Panc1 (cell line): ENCODE measurements at regions not wholly inside any gene's neighbourhood (a gene's known extent, or its start where the extent isn't known, plus 50 kb on each side); places are given as distances from the start of the nearest gene placed in this dataset.

ENCODE experiments used
- ATAC-seq: fragments of 200-7000 bp; cut with Tn5 transposase; 2 replicates; pipeline ENCODE4 v1.9.1; 2020; ENCODE audit warnings: mild to moderate bottlenecking, moderate library complexity
- BruUV-seq: library from RNA; stranded (reverse); fragments of 400-500 nt; replicated peaks from 2 replicates; lab custom pipeline; 2021; lab: Mats Ljungman, UMichigan
- CTCF ChIA-PET: fragments of 300-600 bp; sonication (Branson Sonifier 250); formaldehyde crosslinking; loops from one replicate; lab custom pipeline; 2022; ENCODE audit warnings: antibody characterized with exemption; lab: Charles Lee
- POLR2A ChIA-PET: fragments of 300-600 bp; sonication (Branson Sonifier 250); formaldehyde crosslinking; loops from one replicate; lab custom pipeline; 2022; ENCODE audit warnings: antibody characterized with exemption; lab: Charles Lee
- DNase-seq: peaks from one replicate; pipeline ENCODE4 v3.0.0-alpha.2; 2010; ENCODE audit warnings: low read depth, low spot score
- H3K27ac ChIP-seq: 2 replicates; pipeline ENCODE4 v1.5.1; 2011; ENCODE audit warnings: mild to moderate bottlenecking, low read length, inconsistent platforms
- H3K27me3 ChIP-seq: fragments of 200-500 bp; sonication (Bioruptor generic); 2 replicates; pipeline ENCODE4 v1.6.0; 2014; ENCODE audit warnings: low read length, inconsistent platforms; ENCODE audit not compliant: control insufficient read depth, insufficient read depth
- H3K36me3 ChIP-seq: fragments of 200-500 bp; sonication (Bioruptor generic); 2 replicates; pipeline ENCODE4 v1.5.1; 2014; ENCODE audit warnings: inconsistent platforms, mild to moderate bottlenecking, low read length, moderate library complexity; ENCODE audit not compliant: control insufficient read depth, insufficient read depth
- H3K4me1 ChIP-seq: 2 replicates; pipeline ENCODE4 v1.5.1; 2011; ENCODE audit warnings: inconsistent platforms, mild to moderate bottlenecking, low read length, moderate library complexity; ENCODE audit not compliant: control insufficient read depth, insufficient read depth
- H3K4me3 ChIP-seq, 2 experiments: 2 replicates each; pipeline ENCODE4 v1.5.1; 2011 to 2012; ENCODE audit warnings: low read depth in 2 of 2, low read length in 2 of 2, mild to moderate bottlenecking in 2 of 2, inconsistent platforms in 1 of 2, moderate library complexity in 1 of 2
- H3K9me3 ChIP-seq: fragments of 200-500 bp; sonication (Bioruptor generic); 2 replicates; pipeline ENCODE4 v1.5.1; 2014; ENCODE audit warnings: low read depth, mild to moderate bottlenecking, inconsistent platforms, low read length, moderate library complexity; ENCODE audit not compliant: control insufficient read depth, insufficient read depth
- POLR2AphosphoS5 ChIP-seq: IDR thresholded peaks from 2 replicates; pipeline ENCODE4 v1.6.1; 2012; ENCODE audit warnings: mild to moderate bottlenecking, low read depth, low read length, moderate library complexity
- SIN3A ChIP-seq: IDR thresholded peaks from 2 replicates; pipeline ENCODE4 v1.6.1; 2012; ENCODE audit warnings: low read depth, mild to moderate bottlenecking, low read length, moderate library complexity, borderline replicate concordance; ENCODE audit not compliant: insufficient read depth
- TCF7L2 ChIP-seq: IDR thresholded peaks from 2 replicates; pipeline ENCODE4 v1.6.1; 2011; ENCODE audit warnings: mild to moderate bottlenecking, low read depth, low read length, inconsistent platforms
- in situ Hi-C: cut with HindIII; loops from 2 replicates; pipeline ENCODE4 v1.10.0; 2016; ENCODE audit warnings: low sequenced_read_pairs, low pct_unique_long_range_greater_than_20kb
- intact Hi-C: fragments of 100-400 bp; cut with micrococcal nuclease; formaldehyde crosslinking; loops from one replicate; pipeline ENCODE4 v1.10.0; 2022; ENCODE audit not compliant: unreplicated experiment
- TF ChIP-seq, protein P1 (sequence below): fragments of 450-650 bp; IDR thresholded peaks from 2 replicates; pipeline ENCODE4 v1.5.1; 2017; ENCODE audit warnings: mild to moderate bottlenecking
- TF ChIP-seq, protein P2 (sequence below), 2 experiments: IDR thresholded peaks; 2 replicates each; pipeline ENCODE4 v1.6.1; 2011 to 2012; ENCODE audit warnings: low read depth in 2 of 2, control low read depth in 1 of 2, low read length in 1 of 2, mild to moderate bottlenecking in 1 of 2, moderate library complexity in 1 of 2; ENCODE audit not compliant: insufficient read depth in 1 of 2

GRCh38 chr9:97801180-97801579 is 51.8 kb upstream of the FOXE1 start:
- Histone ChIP-seq H3K36me3 (no peaks in the 10 kb centered on the region), H3K27me3 (no peaks in the 10 kb centered on the region), H3K4me3 (no peak overlapping the region), H3K4me1 (peaks cover 3% of the 10 kb centered on the region; the same call in 1 of the 2 replicates), H3K9me3 (no peaks in the 10 kb centered on the region), H3K27ac (no peak overlapping the region)
- ATAC-seq: no peak
- POLR2A ChIA-PET: interaction anchor here (0.6 kb wide), 1 partner anchor 66 kb away, joined by 11 read pairs; no protein-coding TSS in a partner anchor
- in situ Hi-C loops (no loop called here), intact Hi-C loops (no loop called here)
- CTCF ChIA-PET: interaction anchor here (0.6 kb wide), 1 partner anchor 72 kb away, joined by 3 read pairs; no protein-coding TSS in a partner anchor
- no TSS peak for BruUV-seq
- TF ChIP-seq TCF7L2: no peak
- no peak for TF ChIP-seq POLR2AphosphoS5
- TF ChIP-seq, protein P1, sequence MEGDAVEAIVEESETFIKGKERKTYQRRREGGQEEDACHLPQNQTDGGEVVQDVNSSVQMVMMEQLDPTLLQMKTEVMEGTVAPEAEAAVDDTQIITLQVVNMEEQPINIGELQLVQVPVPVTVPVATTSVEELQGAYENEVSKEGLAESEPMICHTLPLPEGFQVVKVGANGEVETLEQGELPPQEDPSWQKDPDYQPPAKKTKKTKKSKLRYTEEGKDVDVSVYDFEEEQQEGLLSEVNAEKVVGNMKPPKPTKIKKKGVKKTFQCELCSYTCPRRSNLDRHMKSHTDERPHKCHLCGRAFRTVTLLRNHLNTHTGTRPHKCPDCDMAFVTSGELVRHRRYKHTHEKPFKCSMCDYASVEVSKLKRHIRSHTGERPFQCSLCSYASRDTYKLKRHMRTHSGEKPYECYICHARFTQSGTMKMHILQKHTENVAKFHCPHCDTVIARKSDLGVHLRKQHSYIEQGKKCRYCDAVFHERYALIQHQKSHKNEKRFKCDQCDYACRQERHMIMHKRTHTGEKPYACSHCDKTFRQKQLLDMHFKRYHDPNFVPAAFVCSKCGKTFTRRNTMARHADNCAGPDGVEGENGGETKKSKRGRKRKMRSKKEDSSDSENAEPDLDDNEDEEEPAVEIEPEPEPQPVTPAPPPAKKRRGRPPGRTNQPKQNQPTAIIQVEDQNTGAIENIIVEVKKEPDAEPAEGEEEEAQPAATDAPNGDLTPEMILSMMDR: no peak
- no peak for TF ChIP-seq SIN3A
- TF ChIP-seq, protein P2, sequence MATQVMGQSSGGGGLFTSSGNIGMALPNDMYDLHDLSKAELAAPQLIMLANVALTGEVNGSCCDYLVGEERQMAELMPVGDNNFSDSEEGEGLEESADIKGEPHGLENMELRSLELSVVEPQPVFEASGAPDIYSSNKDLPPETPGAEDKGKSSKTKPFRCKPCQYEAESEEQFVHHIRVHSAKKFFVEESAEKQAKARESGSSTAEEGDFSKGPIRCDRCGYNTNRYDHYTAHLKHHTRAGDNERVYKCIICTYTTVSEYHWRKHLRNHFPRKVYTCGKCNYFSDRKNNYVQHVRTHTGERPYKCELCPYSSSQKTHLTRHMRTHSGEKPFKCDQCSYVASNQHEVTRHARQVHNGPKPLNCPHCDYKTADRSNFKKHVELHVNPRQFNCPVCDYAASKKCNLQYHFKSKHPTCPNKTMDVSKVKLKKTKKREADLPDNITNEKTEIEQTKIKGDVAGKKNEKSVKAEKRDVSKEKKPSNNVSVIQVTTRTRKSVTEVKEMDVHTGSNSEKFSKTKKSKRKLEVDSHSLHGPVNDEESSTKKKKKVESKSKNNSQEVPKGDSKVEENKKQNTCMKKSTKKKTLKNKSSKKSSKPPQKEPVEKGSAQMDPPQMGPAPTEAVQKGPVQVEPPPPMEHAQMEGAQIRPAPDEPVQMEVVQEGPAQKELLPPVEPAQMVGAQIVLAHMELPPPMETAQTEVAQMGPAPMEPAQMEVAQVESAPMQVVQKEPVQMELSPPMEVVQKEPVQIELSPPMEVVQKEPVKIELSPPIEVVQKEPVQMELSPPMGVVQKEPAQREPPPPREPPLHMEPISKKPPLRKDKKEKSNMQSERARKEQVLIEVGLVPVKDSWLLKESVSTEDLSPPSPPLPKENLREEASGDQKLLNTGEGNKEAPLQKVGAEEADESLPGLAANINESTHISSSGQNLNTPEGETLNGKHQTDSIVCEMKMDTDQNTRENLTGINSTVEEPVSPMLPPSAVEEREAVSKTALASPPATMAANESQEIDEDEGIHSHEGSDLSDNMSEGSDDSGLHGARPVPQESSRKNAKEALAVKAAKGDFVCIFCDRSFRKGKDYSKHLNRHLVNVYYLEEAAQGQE (IDR thresholded peaks at IDR 0.05; ENCODE audit: insufficient read depth in 1 of 2, low read depth in 2 of 2, low read length in 1 of 2): no peak
- no peak for DNase-seq

DNA sequence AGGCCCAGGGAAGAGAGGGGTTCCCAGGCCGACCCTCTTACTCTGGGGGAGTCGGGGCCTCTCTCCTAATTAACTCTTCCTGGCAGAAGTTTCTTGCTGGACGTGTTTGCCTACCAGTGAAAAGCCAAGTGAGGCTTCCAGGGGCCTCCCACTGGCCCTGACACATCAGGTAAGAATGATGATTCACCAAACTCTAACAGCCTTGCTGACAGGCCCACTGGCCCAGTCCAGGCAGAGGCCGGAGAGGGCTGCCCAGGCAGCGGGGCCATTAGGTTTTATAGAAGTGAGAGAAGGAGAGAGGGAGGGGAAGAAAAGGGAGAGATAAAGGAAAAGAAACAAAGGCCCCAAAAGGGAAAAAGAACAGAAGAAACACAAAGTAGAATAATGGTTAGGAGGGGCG is 50.8 kb upstream of the FOXE1 start:
- no peaks in the 10 kb centered on the region for H3K36me3 ChIP-seq
- no TSS peak for BruUV-seq

More for the DNA sequence above, 50.8 kb upstream of the FOXE1 start:
- Histone ChIP-seq H3K9me3 (no peaks in the 10 kb centered on the region), H3K4me1 (peaks cover 3% of the 10 kb centered on the region; the same call in 1 of the 2 replicates), H3K27me3 (no peaks in the 10 kb centered on the region), H3K27ac (no peak overlapping the region), H3K4me3 (no peak overlapping the region)
- in situ Hi-C loops: no loop called here
- CTCF ChIA-PET: no interaction called here
- ATAC-seq (peak; percentile 73), DNase-seq (no peak)
- no peak for TF ChIP-seq SIN3A
- TF ChIP-seq TCF7L2: no peak
- POLR2A ChIA-PET: no interaction called here
- intact Hi-C loops: no loop called here
